ENCODE measurements at regions not wholly inside any gene's neighbourhood (a gene's known extent, or its start where the extent isn't known, plus 50 kb on each side); places are given as distances from the start of the nearest gene placed in this dataset.

DNA sequence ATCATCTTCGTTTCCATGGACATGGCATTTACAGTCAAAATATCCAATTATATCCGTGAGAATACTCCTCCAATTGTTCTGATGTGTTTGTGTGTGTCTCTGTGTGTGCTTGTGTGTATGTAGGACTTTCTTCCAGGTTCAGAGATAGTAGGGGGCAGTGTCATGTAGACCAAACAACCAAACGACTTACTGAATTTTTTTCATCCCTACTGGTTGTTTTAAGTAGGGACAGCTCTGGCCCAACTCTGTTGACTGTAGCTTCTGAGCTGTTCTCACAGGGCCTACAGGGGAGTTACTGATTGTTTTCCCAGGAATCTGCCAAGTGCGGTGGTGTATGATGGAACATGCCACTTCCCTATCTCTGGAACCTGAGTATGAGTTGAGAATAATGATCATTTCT is 69.6 kb downstream of the ETAA1 start:
- no peak overlapping the region for H3K4me3 ChIP-seq (ENCODE audit: low read depth, low read length)
- H3K9me3 ChIP-seq: no peaks in the 10 kb centered on the region
- no peaks in the 10 kb centered on the region for H3K9me3 Mint-ChIP-seq (ENCODE audit: unreplicated experiment)
- H3K4me1 ChIP-seq: peaks cover 9% of the 10 kb centered on the region; the same call in 1 of the 2 replicates
- no peaks in the 10 kb centered on the region for H3K36me3 Mint-ChIP-seq (ENCODE audit: insufficient read depth, unreplicated experiment)
- BruUV-seq (replicated peaks): no TSS peak
- ChIA-PET CTCF (interaction anchor here (1.3 kb wide), 1 partner anchor 10 kb away, joined by 3 read pairs; no protein-coding TSS in a partner anchor), POLR2A (no interaction called here)
- intact Hi-C loops (cut with micrococcal nuclease; ENCODE audit: unreplicated experiment): no loop called here
- no peak overlapping the region for H3K4me3 Mint-ChIP-seq (ENCODE audit: unreplicated experiment)
- H3K27ac Mint-ChIP-seq (ENCODE audit: unreplicated experiment): no peak overlapping the region
- H3K4me1 Mint-ChIP-seq (ENCODE audit: low read depth, unreplicated experiment): peaks cover 5% of the 10 kb centered on the region
- no peaks in the 10 kb centered on the region for H3K27me3 Mint-ChIP-seq (ENCODE audit: insufficient read depth, unreplicated experiment)
- TF ChIP-seq, protein P1, sequence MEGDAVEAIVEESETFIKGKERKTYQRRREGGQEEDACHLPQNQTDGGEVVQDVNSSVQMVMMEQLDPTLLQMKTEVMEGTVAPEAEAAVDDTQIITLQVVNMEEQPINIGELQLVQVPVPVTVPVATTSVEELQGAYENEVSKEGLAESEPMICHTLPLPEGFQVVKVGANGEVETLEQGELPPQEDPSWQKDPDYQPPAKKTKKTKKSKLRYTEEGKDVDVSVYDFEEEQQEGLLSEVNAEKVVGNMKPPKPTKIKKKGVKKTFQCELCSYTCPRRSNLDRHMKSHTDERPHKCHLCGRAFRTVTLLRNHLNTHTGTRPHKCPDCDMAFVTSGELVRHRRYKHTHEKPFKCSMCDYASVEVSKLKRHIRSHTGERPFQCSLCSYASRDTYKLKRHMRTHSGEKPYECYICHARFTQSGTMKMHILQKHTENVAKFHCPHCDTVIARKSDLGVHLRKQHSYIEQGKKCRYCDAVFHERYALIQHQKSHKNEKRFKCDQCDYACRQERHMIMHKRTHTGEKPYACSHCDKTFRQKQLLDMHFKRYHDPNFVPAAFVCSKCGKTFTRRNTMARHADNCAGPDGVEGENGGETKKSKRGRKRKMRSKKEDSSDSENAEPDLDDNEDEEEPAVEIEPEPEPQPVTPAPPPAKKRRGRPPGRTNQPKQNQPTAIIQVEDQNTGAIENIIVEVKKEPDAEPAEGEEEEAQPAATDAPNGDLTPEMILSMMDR (IDR thresholded peaks at IDR 0.05; ENCODE audit: insufficient read depth in 1 of 2, low read depth in 1 of 2, low read length in 1 of 2, severe bottlenecking in 1 of 2, unreplicated experiment in 1 of 2): no peak
- no peak for DNase-seq
- H3K27me3 ChIP-seq (replicated peaks; ENCODE audit: control insufficient read depth, insufficient read depth, low read length): no peaks in the 10 kb centered on the region
- no peaks in the 10 kb centered on the region for H3K36me3 ChIP-seq (ENCODE audit: control insufficient read depth, insufficient read depth, low read length)

DNA sequence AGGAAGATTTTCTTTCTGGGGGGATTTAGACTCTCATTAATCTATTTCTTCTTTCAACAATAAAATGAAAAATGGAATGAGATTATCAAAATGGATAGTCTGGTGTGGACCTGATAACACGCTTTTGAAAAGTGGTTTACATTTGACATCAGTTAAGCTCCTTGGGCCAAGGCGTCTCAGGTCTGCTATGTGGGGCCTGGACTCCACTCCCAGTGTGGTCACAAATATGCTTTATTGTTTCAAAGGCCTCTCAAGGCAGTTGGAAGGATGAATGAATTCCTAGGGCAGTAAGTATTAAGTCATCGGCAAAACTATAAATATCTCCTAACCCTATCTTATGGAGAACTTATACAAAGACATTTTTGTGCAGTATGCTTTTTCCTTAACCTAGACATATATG is 74.5 kb downstream of the ETAA1 start:
- no peaks in the 10 kb centered on the region for H3K9me3 Mint-ChIP-seq (ENCODE audit: unreplicated experiment)
- Histone ChIP-seq H3K4me3 (ENCODE audit: low read depth, low read length) (no peak overlapping the region), H3K36me3 (ENCODE audit: control insufficient read depth, insufficient read depth, low read length) (no peaks in the 10 kb centered on the region), H3K4me1 (no peaks in the 10 kb centered on the region), H3K9me3 (no peaks in the 10 kb centered on the region), H3K27me3 (replicated peaks; ENCODE audit: control insufficient read depth, insufficient read depth, low read length) (no peaks in the 10 kb centered on the region)
- DNase-seq: no peak
- no peaks in the 10 kb centered on the region for H3K27me3 Mint-ChIP-seq (ENCODE audit: insufficient read depth, unreplicated experiment)
- H3K27ac Mint-ChIP-seq (ENCODE audit: unreplicated experiment): no peak overlapping the region
- intact Hi-C loops (cut with micrococcal nuclease; ENCODE audit: unreplicated experiment): loop anchor here (10.0 kb wide), 1 partner anchor 183 kb away; no protein-coding TSS in a partner anchor
- POLR2A ChIA-PET: no interaction called here
- no peaks in the 10 kb centered on the region for H3K36me3 Mint-ChIP-seq (ENCODE audit: insufficient read depth, unreplicated experiment)
- no TSS peak for BruUV-seq (replicated peaks)
- no peak overlapping the region for H3K4me3 Mint-ChIP-seq (ENCODE audit: unreplicated experiment)
- CTCF ChIA-PET: no interaction called here
- no peaks in the 10 kb centered on the region for H3K4me1 Mint-ChIP-seq (ENCODE audit: low read depth, unreplicated experiment)
- TF ChIP-seq, protein P1 (IDR thresholded peaks at IDR 0.05; ENCODE audit: insufficient read depth in 1 of 2, low read depth in 1 of 2, low read length in 1 of 2, severe bottlenecking in 1 of 2, unreplicated experiment in 1 of 2): no peak

DNA sequence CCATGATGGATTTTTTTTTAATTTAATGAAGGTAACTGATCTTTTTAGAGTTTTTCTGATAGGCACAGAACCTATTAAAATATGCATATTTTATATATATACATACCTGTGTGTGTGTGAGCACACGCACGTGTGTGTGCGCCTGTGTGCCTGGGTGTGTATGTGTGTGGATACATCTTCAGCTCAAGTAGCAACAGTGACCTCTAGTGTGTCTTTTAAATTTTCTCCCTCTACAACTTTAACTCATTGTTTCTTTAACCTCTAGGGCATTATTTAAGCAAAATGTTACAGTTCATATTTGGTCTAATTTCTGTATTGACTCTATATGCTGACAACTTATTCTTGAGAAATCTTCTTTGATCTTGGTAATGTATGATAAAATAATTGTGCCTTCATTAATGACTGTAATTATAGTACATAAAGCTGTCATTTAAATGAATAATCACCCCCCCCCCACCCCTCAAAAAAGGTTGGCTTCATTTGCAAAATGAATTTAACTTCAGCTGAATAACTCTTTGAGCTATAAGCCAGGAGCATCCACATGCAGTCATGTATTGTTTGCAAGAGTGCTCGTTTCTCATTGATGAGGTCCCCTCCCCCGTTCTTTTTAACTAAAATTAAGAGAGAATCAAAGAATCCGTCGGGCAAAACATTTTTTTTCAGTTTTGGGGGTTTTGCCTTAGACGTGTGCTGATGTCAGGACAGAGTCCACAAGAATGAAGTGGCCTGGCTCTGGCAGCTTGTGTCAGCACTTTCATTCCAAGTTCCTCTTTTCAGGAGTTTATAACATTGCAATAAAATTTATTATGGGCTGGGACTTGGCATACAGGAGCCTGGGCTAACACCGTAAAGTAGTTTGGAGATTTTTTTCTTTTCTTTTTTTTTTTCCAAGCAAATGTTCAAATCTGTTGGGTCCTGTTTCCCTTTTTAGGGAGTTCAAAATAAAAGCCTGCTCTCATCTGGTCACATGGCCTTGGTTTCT is 80.0 kb downstream of the ETAA1 start:
- TF ChIP-seq, protein P1 (IDR thresholded peaks at IDR 0.05; ENCODE audit: insufficient read depth in 1 of 2, low read depth in 1 of 2, low read length in 1 of 2, severe bottlenecking in 1 of 2, unreplicated experiment in 1 of 2): peak; percentile 50 to 67
- no peak overlapping the region for H3K27ac Mint-ChIP-seq (ENCODE audit: unreplicated experiment)
- POLR2A ChIA-PET: no interaction called here
- no TSS peak for BruUV-seq (replicated peaks)
- no peaks in the 10 kb centered on the region for H3K4me1 Mint-ChIP-seq (ENCODE audit: low read depth, unreplicated experiment)
- Histone ChIP-seq H3K27me3 (replicated peaks; ENCODE audit: control insufficient read depth, insufficient read depth, low read length) (no peaks in the 10 kb centered on the region; the same call in 1 of the 2 replicates), H3K4me3 (ENCODE audit: low read depth, low read length) (no peak overlapping the region), H3K4me1 (no peaks in the 10 kb centered on the region), H3K9me3 (no peaks in the 10 kb centered on the region), H3K36me3 (ENCODE audit: control insufficient read depth, insufficient read depth, low read length) (no peaks in the 10 kb centered on the region)
- H3K36me3 Mint-ChIP-seq (ENCODE audit: insufficient read depth, unreplicated experiment): no peaks in the 10 kb centered on the region
- CTCF ChIA-PET: interaction anchor here (0.6 to 1.4 kb wide), 4 partner anchors 10 to 1038 kb away, joined by 3 to 4 read pairs (median 3); no protein-coding TSS in a partner anchor
- peaks cover 4% of the 10 kb centered on the region for H3K27me3 Mint-ChIP-seq (ENCODE audit: insufficient read depth, unreplicated experiment)
- intact Hi-C loops (cut with micrococcal nuclease; ENCODE audit: unreplicated experiment): loop anchor here (1.0 to 10.0 kb wide), 6 partner anchors 80 to 1050 kb away; partner anchors contain the start of gene ETAA1
- DNase-seq: peak in 1 of 2 experiments; percentile 28
- H3K4me3 Mint-ChIP-seq (ENCODE audit: unreplicated experiment): no peak overlapping the region
- H3K9me3 Mint-ChIP-seq (ENCODE audit: unreplicated experiment): no peaks in the 10 kb centered on the region
